Right lobe of liver (tissue), 6 donors: ENCODE measurements at regions not wholly inside any gene's neighbourhood (a gene's known extent, or its start where the extent isn't known, plus 50 kb on each side); places are given as distances from the start of the nearest gene placed in this dataset.

ENCODE experiments used
- ATAC-seq, 4 donors: fragments of 200-7000 bp; cut with Tn5 transposase; one replicate each; pipeline ENCODE4 v1.9.1; 2020; ENCODE audit warnings: mild to moderate bottlenecking in 4 of 4, moderate library complexity in 4 of 4
- DNase-seq, 3 donors: peaks; one replicate each; pipeline ENCODE4 v3.0.0-alpha.2; 2020
- H3K27ac ChIP-seq, 3 donors: fragments of 200-600 bp; one replicate each; pipeline ENCODE4 v1.8.0; 2022
- H3K27me3 ChIP-seq, 2 donors: fragments of 200-600 bp; one replicate each; pipeline ENCODE4 v1.8.0; 2022
- H3K36me3 ChIP-seq, 4 donors: fragments of 200-600 bp; sonication (generic) in 1 of 4; one replicate each; pipeline versions ENCODE4 v1.5.1 to v1.8.0; 2017 to 2022; ENCODE audit warnings: control low read depth in 1 of 4
- H3K4me1 ChIP-seq, 4 donors: fragments of 200-600 bp; sonication (generic) in 1 of 4; one replicate each; pipeline versions ENCODE4 v1.5.1 to v1.8.0; 2017 to 2022; ENCODE audit warnings: control low read depth in 1 of 4
- H3K4me3 ChIP-seq, 3 donors: fragments of 200-600 bp; one replicate each; pipeline ENCODE4 v1.8.0; 2022
- H3K9me3 ChIP-seq, 4 donors: fragments of 200-600 bp; sonication (generic) in 1 of 4; one replicate each; pipeline versions ENCODE4 v1.5.1 to v1.8.0; 2017 to 2022; ENCODE audit warnings: control low read depth in 1 of 4
- CTCF ChIP-seq, 4 donors: fragments of 200-600 bp in 3 of 4; fragments of 450-650 bp in 1 of 4; IDR thresholded peaks; one replicate each; pipeline versions ENCODE4 v1.5.1 to v1.8.0; 2016 to 2022; ENCODE audit warnings: antibody characterized with exemption in 4 of 4, mild to moderate bottlenecking in 2 of 4
- POLR2A ChIP-seq: fragments of 450-650 bp; IDR thresholded peaks from one replicate; pipeline ENCODE4 v1.6.1; 2017; ENCODE audit warnings: antibody characterized with exemption, mild to moderate bottlenecking
- WGBS: methylation state at CpG from one replicate; pipeline ENCODE4 v1.1.6; 2018; ENCODE audit warnings: low coverage, low lambda C conversion rate; ENCODE audit not compliant: insufficient coverage; ENCODE audit errors: missing lambda C conversion rate; 5-methylcytosine and 5-hydroxymethylcytosine counted together
- intact Hi-C, 2 donors: fragments of 100-400 bp; cut with DNase I; formaldehyde crosslinking; loops; one replicate each; pipeline versions ENCODE4 v1.11.2 to v1.14.1; 2022
- donor health status: DM: no; HTN: yes; CAD: no.
- donor health status: DM: no; HTN: no; CAD: no.
- donor health status: DM: no; HTN: no; CAD: no.
- donor health status: DM: no; HTN: yes; CAD: no.
- donor health status: DM: no; HTN: yes; CAD: no.

GRCh38 chr5:41637424-41637823 lies 127.0 kb upstream of the PLCXD3 start:
- no peaks in the 10 kb centered on the region for H3K9me3 ChIP-seq
- WGBS, result 44% methylated on average over 7 of the region's 8 CpGs
- DNase-seq (peak in 2 of 3 donors; percentile 18 to 41), ATAC-seq (peak in 3 of 4 donors; percentile 12 to 66 (median 19))
- H3K4me3 ChIP-seq, result no peak overlapping the region
- peaks cover 0 to 37% (median 11%) of the 10 kb centered on the region in 4 donors for H3K4me1 ChIP-seq
- TF ChIP-seq CTCF (IDR thresholded peaks at IDR 0.05) (no peak), POLR2A (no peak)
- H3K27me3 ChIP-seq, result no peaks in the 10 kb centered on the region
- H3K36me3 ChIP-seq, result no peaks in the 10 kb centered on the region
- intact Hi-C loops, result no loop called here
- H3K27ac ChIP-seq, result no peak overlapping the region

GRCh38 chr5:41636605-41637004 lies 126.2 kb upstream of the PLCXD3 start:
- ATAC-seq, result peak in 2 of 4 donors; percentile 10 to 29
- TF ChIP-seq POLR2A (no peak), CTCF (IDR thresholded peaks at IDR 0.05) (peak; percentile 18 to 30 (median 24))
- H3K27me3 ChIP-seq, result no peaks in the 10 kb centered on the region
- H3K27ac ChIP-seq, result no peak overlapping the region
- no peaks in the 10 kb centered on the region for H3K36me3 ChIP-seq
- peaks cover 0 to 37% (median 11%) of the 10 kb centered on the region in 4 donors for H3K4me1 ChIP-seq
- no peak for DNase-seq
- H3K4me3 ChIP-seq, result no peak overlapping the region
- H3K9me3 ChIP-seq, result no peaks in the 10 kb centered on the region
- intact Hi-C loops, result no loop called here
- WGBS, result 67% methylated on average over 2 of the region's 2 CpGs

GRCh38 chr5:41629897-41630296 lies 119.5 kb upstream of the PLCXD3 start:
- DNase-seq (no peak), ATAC-seq (no peak)
- H3K9me3 ChIP-seq, result no peaks in the 10 kb centered on the region
- TF ChIP-seq POLR2A (no peak), CTCF (IDR thresholded peaks at IDR 0.05) (no peak)
- H3K4me3 ChIP-seq, result no peak overlapping the region
- H3K27ac ChIP-seq, result no peak overlapping the region
- 88% methylated on average over 1 of the region's 1 CpG for WGBS
- no peaks in the 10 kb centered on the region for H3K4me1 ChIP-seq
- intact Hi-C loops, result no loop called here
- no peaks in the 10 kb centered on the region for H3K36me3 ChIP-seq
- H3K27me3 ChIP-seq, result no peaks in the 10 kb centered on the region

- ATAC-seq, result no peak
Measured at GRCh38 chr5:41625571-41625970, 115.2 kb upstream of the PLCXD3 start.

More at GRCh38 chr5:41625571-41625970, 115.2 kb upstream of the PLCXD3 start:
- Histone ChIP-seq H3K9me3 (no peaks in the 10 kb centered on the region), H3K27me3 (no peaks in the 10 kb centered on the region), H3K36me3 (no peaks in the 10 kb centered on the region), H3K27ac (no peak overlapping the region), H3K4me3 (no peak overlapping the region), H3K4me1 (no peaks in the 10 kb centered on the region)
- TF ChIP-seq CTCF (IDR thresholded peaks at IDR 0.05), result no peak
- intact Hi-C loops, result no loop called here
- no peak for DNase-seq
